Duodenal mucosa (tissue), 2 donors: ENCODE measurements at regions not wholly inside any gene's neighbourhood (a gene's known extent, or its start where the extent isn't known, plus 50 kb on each side); places are given as distances from the start of the nearest gene placed in this dataset.
"Not testable (repeated sequence)": the region's sequence is repeated elsewhere in the genome, so short reads cannot be mapped to it uniquely, and the experiment has no call there.

Source experiments
- H3K27ac ChIP-seq: one replicate; pipeline ENCODE4 v1.7.0; 2013; ENCODE audit warnings: low read depth, low read length
- H3K27me3 ChIP-seq, 2 donors: one replicate each; pipeline ENCODE4 v1.7.0; 2013; ENCODE audit warnings: low read length in 2 of 2, control low read depth in 1 of 2; ENCODE audit not compliant: insufficient read depth in 2 of 2, control insufficient read depth in 1 of 2
- H3K36me3 ChIP-seq, 2 donors: one replicate each; pipeline ENCODE4 v1.7.0; 2013; ENCODE audit warnings: low read length in 2 of 2, control low read depth in 1 of 2; ENCODE audit not compliant: insufficient read depth in 2 of 2, control insufficient read depth in 1 of 2
- H3K4me1 ChIP-seq, 2 donors: one replicate each; pipeline ENCODE4 v1.7.0; 2013; ENCODE audit warnings: low read length in 2 of 2, control low read depth in 1 of 2; ENCODE audit not compliant: insufficient read depth in 2 of 2, control insufficient read depth in 1 of 2
- H3K4me3 ChIP-seq, 2 donors: one replicate each; pipeline ENCODE4 v1.7.0; 2013; ENCODE audit warnings: low read length in 2 of 2, low read depth in 1 of 2
- H3K9ac ChIP-seq, 2 donors: one replicate each; pipeline ENCODE4 v1.7.0; 2013; ENCODE audit warnings: low read length in 2 of 2, low read depth in 1 of 2
- H3K9me3 ChIP-seq, 2 donors: one replicate each; pipeline ENCODE4 v1.7.0; 2013; ENCODE audit warnings: low read length in 2 of 2, control low read depth in 1 of 2; ENCODE audit not compliant: control insufficient read depth in 1 of 2

DNA sequence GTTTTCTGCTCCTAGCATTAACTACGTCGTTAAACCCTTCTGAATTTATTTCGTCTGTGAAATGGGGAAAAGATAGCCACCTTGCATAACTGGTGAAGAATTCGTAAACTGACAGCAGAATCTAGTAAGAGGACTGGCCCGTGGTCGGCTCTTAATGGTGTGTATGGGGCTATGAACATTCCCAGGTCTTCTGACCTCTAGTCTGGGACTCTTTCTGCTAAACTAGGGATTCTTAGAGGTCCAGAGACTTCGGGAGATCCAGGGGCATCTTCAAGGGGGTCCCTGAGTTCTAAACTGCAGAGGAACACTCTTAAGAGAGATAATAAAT, 231.1 kb upstream of the SERP2 start:
- H3K36me3 ChIP-seq: no peaks in the 10 kb centered on the region
- peak overlapping the region; percentile 79 to 81 for H3K4me3 ChIP-seq
- H3K27ac ChIP-seq: peak overlapping the region; percentile 55
- peak overlapping the region; percentile 89 to 94 for H3K9ac ChIP-seq
- no peaks in the 10 kb centered on the region for H3K27me3 ChIP-seq
- H3K9me3 ChIP-seq: no peaks in the 10 kb centered on the region
- peaks cover 22 to 24% of the 10 kb centered on the region in 2 donors for H3K4me1 ChIP-seq

GRCh38 chr13:44142941-44143665, 230.5 kb upstream of the SERP2 start:
- H3K27ac ChIP-seq: no peak overlapping the region
- no peaks in the 10 kb centered on the region for H3K36me3 ChIP-seq
- no peaks in the 10 kb centered on the region for H3K27me3 ChIP-seq
- no peaks in the 10 kb centered on the region for H3K9me3 ChIP-seq
- peaks cover 22 to 24% of the 10 kb centered on the region in 2 donors for H3K4me1 ChIP-seq
- H3K9ac ChIP-seq: peak overlapping the region; percentile 89 to 94
- peak overlapping the region; percentile 79 to 81 for H3K4me3 ChIP-seq

- Histone ChIP-seq H3K36me3 (no peaks in the 10 kb centered on the region), H3K27ac (no peak overlapping the region), H3K9ac (no peak overlapping the region), H3K27me3 (no peaks in the 10 kb centered on the region), H3K9me3 (no peaks in the 10 kb centered on the region), H3K4me3 (no peak overlapping the region), H3K4me1 (peaks cover 16% of the 10 kb centered on the region in 2 donors)
These were observed 227.5 kb upstream of the SERP2 start for GRCh38 chr13:44146138-44146537.

- H3K27me3 ChIP-seq: no peaks in the 10 kb centered on the region
- no peaks in the 10 kb centered on the region for H3K9me3 ChIP-seq
- no peak overlapping the region for H3K27ac ChIP-seq
- no peak overlapping the region for H3K9ac ChIP-seq
- no peaks in the 10 kb centered on the region for H3K36me3 ChIP-seq
- H3K4me1 ChIP-seq: peaks cover 10 to 16% of the 10 kb centered on the region in 2 donors
- no peak overlapping the region for H3K4me3 ChIP-seq
These were observed 226.4 kb upstream of the SERP2 start for GRCh38 chr13:44147233-44147632.

DNA sequence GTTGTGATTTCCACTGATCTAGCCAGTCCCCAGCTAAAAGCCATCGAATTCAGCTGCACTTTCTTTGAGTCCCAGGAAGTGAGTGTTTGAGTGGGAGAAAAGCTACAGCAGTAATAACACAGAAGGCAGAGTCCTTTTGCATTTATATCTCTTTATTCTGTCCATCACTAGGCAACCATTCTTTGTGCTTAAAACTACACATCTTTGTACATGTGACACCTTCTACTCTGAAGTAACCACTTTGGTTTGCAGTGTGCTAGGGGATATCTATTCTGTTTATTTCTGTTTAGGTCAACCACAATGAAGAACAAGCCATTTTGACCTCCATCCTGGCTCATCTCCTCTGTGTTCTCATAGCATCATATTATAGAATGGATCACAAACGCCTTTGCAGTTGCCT, 226.0 kb upstream of the SERP2 start:
- Histone ChIP-seq H3K9me3 (no peaks in the 10 kb centered on the region), H3K4me1 (peaks cover 10 to 16% of the 10 kb centered on the region in 2 donors), H3K27me3 (no peaks in the 10 kb centered on the region), H3K27ac (no peak overlapping the region), H3K4me3 (no peak overlapping the region), H3K9ac (no peak overlapping the region), H3K36me3 (no peaks in the 10 kb centered on the region)

GRCh38 chr13:44148159-44148914, 225.3 kb upstream of the SERP2 start:
- Histone ChIP-seq H3K4me3 (no peak overlapping the region), H3K27ac (no peak overlapping the region), H3K9ac (no peak overlapping the region), H3K9me3 (no peaks in the 10 kb centered on the region), H3K27me3 (no peaks in the 10 kb centered on the region), H3K36me3 (no peaks in the 10 kb centered on the region), H3K4me1 (peaks cover 5 to 11% of the 10 kb centered on the region in 2 donors)

DNA sequence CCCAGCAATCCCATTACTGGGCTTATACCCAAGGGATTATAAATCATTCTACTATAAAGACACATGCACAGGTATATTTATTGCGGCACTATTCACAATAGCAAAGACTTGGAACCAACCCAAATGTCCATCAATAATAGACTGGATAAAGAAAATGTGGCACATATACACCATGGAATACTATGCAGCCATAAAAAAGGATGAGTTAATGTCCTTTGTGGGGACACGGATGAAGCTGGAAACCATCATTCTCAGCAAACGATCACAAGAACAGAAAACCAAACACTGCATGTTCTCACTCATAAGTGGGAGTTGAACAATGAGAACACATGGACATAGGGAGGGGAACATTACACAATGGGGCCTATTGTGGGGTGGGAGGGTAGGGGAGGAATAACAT, 224.4 kb upstream of the SERP2 start:
- H3K4me1 ChIP-seq: peaks cover 5 to 11% of the 10 kb centered on the region in 2 donors
- H3K27me3 ChIP-seq, H3K4me3 ChIP-seq, H3K9me3 ChIP-seq, H3K27ac ChIP-seq, H3K36me3 ChIP-seq, H3K9ac ChIP-seq: not testable (repeated sequence)

DNA sequence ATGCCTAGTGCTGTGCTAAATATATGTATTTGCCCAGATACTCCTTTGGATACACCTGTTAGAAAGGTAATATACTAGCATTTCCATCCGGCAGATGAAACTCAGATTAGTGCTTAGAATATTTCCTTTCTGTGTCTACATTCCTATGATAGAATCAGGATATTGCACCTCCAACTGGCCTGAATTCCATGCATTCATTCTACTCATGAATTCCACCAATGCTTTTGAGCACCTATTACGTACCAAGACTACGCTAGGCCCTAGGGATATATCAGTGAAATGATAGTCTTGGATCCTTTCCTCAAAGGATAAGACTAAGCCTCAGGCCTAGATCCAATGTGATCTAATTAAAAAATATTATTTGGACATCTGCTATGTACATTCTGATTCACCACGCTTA, 223.8 kb upstream of the SERP2 start:
- Histone ChIP-seq H3K9ac (no peak overlapping the region), H3K36me3 (no peaks in the 10 kb centered on the region), H3K4me3 (no peak overlapping the region), H3K27ac (no peak overlapping the region), H3K4me1 (peaks cover 5 to 11% of the 10 kb centered on the region in 2 donors), H3K27me3 (no peaks in the 10 kb centered on the region), H3K9me3 (no peaks in the 10 kb centered on the region)

GRCh38 chr13:44151474-44151873, 222.2 kb upstream of the SERP2 start:
- Histone ChIP-seq H3K4me3 (no peak overlapping the region), H3K36me3 (no peaks in the 10 kb centered on the region), H3K27ac (no peak overlapping the region), H3K9me3 (no peaks in the 10 kb centered on the region), H3K4me1 (peaks cover 10 to 19% of the 10 kb centered on the region in 2 donors), H3K27me3 (no peaks in the 10 kb centered on the region), H3K9ac (no peak overlapping the region)

DNA sequence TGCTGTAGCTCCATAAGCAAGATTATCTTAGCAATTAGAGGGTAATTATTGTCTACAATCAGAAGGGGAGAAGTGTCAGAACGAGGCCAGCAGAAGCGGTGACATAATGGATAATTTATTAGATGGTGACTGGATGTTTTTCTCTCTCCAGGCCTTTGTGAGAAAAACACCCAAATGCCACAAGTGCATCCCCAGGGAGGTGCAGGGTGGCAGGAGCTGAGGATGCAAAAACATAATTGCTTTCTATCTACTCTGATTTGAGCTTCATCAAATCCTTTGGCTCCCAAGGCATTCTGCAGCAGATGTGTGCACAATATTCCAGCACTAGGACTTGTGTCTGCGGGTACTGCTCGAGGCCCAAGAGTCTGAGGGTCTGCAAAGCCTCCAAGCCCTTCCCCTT, 220.1 kb upstream of the SERP2 start:
- no peak overlapping the region for H3K27ac ChIP-seq
- no peak overlapping the region for H3K9ac ChIP-seq
- no peak overlapping the region for H3K4me3 ChIP-seq
- no peaks in the 10 kb centered on the region for H3K9me3 ChIP-seq
- H3K4me1 ChIP-seq: peaks cover 10 to 19% of the 10 kb centered on the region in 2 donors
- no peaks in the 10 kb centered on the region for H3K36me3 ChIP-seq
- H3K27me3 ChIP-seq: no peaks in the 10 kb centered on the region
